Endothelial cell of umbilical vein (primary cell): ENCODE measurements at regions not wholly inside any gene's neighbourhood (a gene's known extent, or its start where the extent isn't known, plus 50 kb on each side); places are given as distances from the start of the nearest gene placed in this dataset.

ENCODE experiments used
- BruUV-seq: library from RNA; stranded (reverse); fragments of 400-500 nt; replicated peaks from 2 replicates; lab custom pipeline; 2021; lab: Mats Ljungman, UMichigan
- CTCF ChIA-PET: fragments of 300-600, 350-600 bp; sonication (Branson Sonifier 250); formaldehyde crosslinking; loops from one replicate; lab custom pipeline; 2021; ENCODE audit warnings: antibody characterized with exemption, inconsistent platforms; lab: Charles Lee
- POLR2A ChIA-PET: fragments of 300-600, 350-600 bp; sonication (Branson Sonifier 250); formaldehyde crosslinking; loops from one replicate; lab custom pipeline; 2021; ENCODE audit warnings: antibody characterized with exemption, inconsistent platforms; lab: Charles Lee
- DNase-seq: peaks from one replicate; pipeline ENCODE4 v3.0.0-alpha.2; 2011; ENCODE audit warnings: low read depth, low spot score
- FAIRE-seq: peaks from 2 replicates; lab custom pipeline; 2011; peaks lifted over from hg19 to GRCh38; lab: Jason Lieb, UNC
- H2AFZ ChIP-seq: 2 replicates; pipeline ENCODE4 v1.6.0; 2012; ENCODE audit warnings: low read depth, low read length, control low read depth, inconsistent platforms
- H3K27ac ChIP-seq: 2 replicates; pipeline ENCODE4 v1.5.1; 2011; ENCODE audit warnings: low read depth, mild to moderate bottlenecking, control low read depth, low read length, moderate library complexity; ENCODE audit not compliant: insufficient read depth
- H3K27me3 ChIP-seq, 2 experiments: 2 replicates each; pipeline versions ENCODE4 v1.6.0 to v1.6.1; 2011; ENCODE audit warnings: low read length in 2 of 2, mixed read lengths in 1 of 2; ENCODE audit not compliant: control insufficient read depth in 2 of 2, insufficient read depth in 2 of 2
- H3K36me3 ChIP-seq, 2 experiments: 2 replicates in 1 of 2; 3 replicates in 1 of 2; pipeline ENCODE4 v1.5.1; 2011; ENCODE audit warnings: low read length in 2 of 2, mild to moderate bottlenecking in 1 of 2, moderate library complexity in 1 of 2; ENCODE audit not compliant: control insufficient read depth in 2 of 2, insufficient read depth in 2 of 2; ENCODE audit errors: extremely low read depth in 1 of 2
- H3K4me1 ChIP-seq: 3 replicates; pipeline ENCODE4 v1.5.1; 2011; ENCODE audit warnings: mild to moderate bottlenecking, low read length; ENCODE audit not compliant: control insufficient read depth, insufficient read depth; ENCODE audit errors: extremely low read depth
- H3K4me2 ChIP-seq: 2 replicates; pipeline ENCODE4 v1.6.1; 2011; ENCODE audit warnings: low read length, control low read depth, mixed read lengths; ENCODE audit not compliant: insufficient read depth
- H3K4me3 ChIP-seq, 3 experiments: fragments of 200-600 bp in 1 of 3; sonication (generic), shearing (Covaris generic) in 1 of 3; replicated peaks in 1 of 3; 2 replicates each; pipeline ENCODE4 v1.5.1; 2011 to 2016; ENCODE audit warnings: control low read depth in 3 of 3, low read length in 3 of 3, mild to moderate bottlenecking in 2 of 3, inconsistent platforms in 1 of 3, low read depth in 1 of 3, moderate library complexity in 1 of 3; ENCODE audit not compliant: insufficient read depth in 1 of 3
- H3K79me2 ChIP-seq: 2 replicates; pipeline ENCODE4 v1.6.0; 2012; ENCODE audit warnings: low read length, inconsistent platforms; ENCODE audit not compliant: control insufficient read depth, insufficient read depth
- H3K9ac ChIP-seq: replicated peaks from 2 replicates; pipeline ENCODE3; 2011; ENCODE audit warnings: low read length, control low read depth; ENCODE audit not compliant: insufficient read depth; ENCODE audit errors: extremely low read depth
- H3K9me1 ChIP-seq: replicated peaks from 3 replicates; pipeline ENCODE4 v1.6.0; 2011; ENCODE audit warnings: mild to moderate bottlenecking, low read length; ENCODE audit not compliant: control insufficient read depth, insufficient read depth; ENCODE audit errors: extremely low read depth
- H3K9me3 ChIP-seq: replicated peaks from 2 replicates; pipeline ENCODE4 v1.5.1; 2012; ENCODE audit warnings: low read length, inconsistent platforms; ENCODE audit not compliant: control insufficient read depth, insufficient read depth
- H4K20me1 ChIP-seq: replicated peaks from 2 replicates; pipeline ENCODE3; 2011; ENCODE audit warnings: mild to moderate bottlenecking, low read length; ENCODE audit not compliant: control insufficient read depth, insufficient read depth; ENCODE audit errors: extremely low read depth
- CTCF ChIP-seq, 2 donors: IDR thresholded peaks; 1 replicate in 1 of 2; 2 replicates in 1 of 2; pipeline ENCODE4 v1.5.1; 2011; ENCODE audit warnings: low read length in 2 of 2, mild to moderate bottlenecking in 2 of 2, moderate library complexity in 2 of 2, control low read depth in 1 of 2, inconsistent platforms in 1 of 2, low read depth in 1 of 2; ENCODE audit not compliant: insufficient read depth in 1 of 2; ENCODE audit errors: extremely low read depth in 1 of 2
- EZH2 ChIP-seq: IDR thresholded peaks from 2 replicates; pipeline ENCODE4 v1.6.1; 2012; ENCODE audit warnings: borderline replicate concordance, low read depth, mild to moderate bottlenecking, moderate library complexity, low read length, inconsistent platforms; ENCODE audit not compliant: severe bottlenecking
- FOS ChIP-seq: IDR thresholded peaks from 2 replicates; pipeline ENCODE4 v1.6.1; 2011; ENCODE audit warnings: mild to moderate bottlenecking, low read length, moderate library complexity, borderline replicate concordance; ENCODE audit not compliant: insufficient read depth
- GATA2 ChIP-seq: IDR thresholded peaks from 2 replicates; pipeline ENCODE4 v1.7.0; 2011; ENCODE audit warnings: low read depth, mild to moderate bottlenecking, moderate library complexity, mixed read lengths, low read length; ENCODE audit not compliant: insufficient read length, insufficient read depth
- JUN ChIP-seq: IDR thresholded peaks from 2 replicates; pipeline ENCODE4 v1.6.1; 2011; ENCODE audit warnings: borderline replicate concordance, low read depth; ENCODE audit not compliant: insufficient read length, insufficient read depth
- MAX ChIP-seq: IDR thresholded peaks from 2 replicates; pipeline ENCODE4 v1.6.1; 2011; ENCODE audit not compliant: insufficient read depth, insufficient read length
- MYC ChIP-seq: IDR thresholded peaks from one replicate; pipeline ENCODE4 v1.6.1; 2011; ENCODE audit warnings: mild to moderate bottlenecking, low read depth, low read length
- POLR2A ChIP-seq: IDR thresholded peaks from 2 replicates; pipeline ENCODE4 v1.6.1; 2012; ENCODE audit warnings: low read depth, mild to moderate bottlenecking, control low read depth, low read length
- POLR2AphosphoS5 ChIP-seq: IDR thresholded peaks from 2 replicates; pipeline ENCODE4 v1.6.1; 2012; ENCODE audit warnings: low read depth, mild to moderate bottlenecking, control low read depth, low read length, moderate library complexity; ENCODE audit not compliant: insufficient read depth
- dilution Hi-C: fragments of 300-500 bp; cut with MboI; formaldehyde crosslinking; loops from one replicate; pipeline ENCODE4 v1.15.0; 2019; ENCODE audit warnings: low sequenced_read_pairs; ENCODE audit not compliant: extremely low pct_ligation_motif_present
- intact Hi-C: fragments of 100-400 bp; cut with micrococcal nuclease; formaldehyde crosslinking; loops from one replicate; pipeline ENCODE4 v1.10.0; 2022

- DNase-seq = peak; percentile 35
- no peak for TF ChIP-seq GATA2
- TF ChIP-seq FOS = peak; percentile 47
- dilution Hi-C loops (no loop called here), intact Hi-C loops (no loop called here)
- no peak overlapping the region for H3K27ac ChIP-seq
- peaks cover 3% of the 10 kb centered on the region in 2 experiments for H3K27me3 ChIP-seq
- no peak overlapping the region for H2AFZ ChIP-seq
- H3K4me3 ChIP-seq = no peak overlapping the region
- no peak overlapping the region for H3K9ac ChIP-seq
- FAIRE-seq = peak; percentile 26
- no TSS peak for BruUV-seq
- H4K20me1 ChIP-seq = no peaks in the 10 kb centered on the region
- H3K79me2 ChIP-seq = no peaks in the 10 kb centered on the region
- no peaks in the 10 kb centered on the region for H3K9me3 ChIP-seq
- no peaks in the 10 kb centered on the region for H3K9me1 ChIP-seq
- no peaks in the 10 kb centered on the region for H3K36me3 ChIP-seq
- POLR2A ChIA-PET = no interaction called here
- no peak overlapping the region for H3K4me2 ChIP-seq
- CTCF ChIA-PET = interaction anchor here (0.8 to 1.0 kb wide), 3 partner anchors 9 to 59 kb away, joined by 3 read pairs; no protein-coding TSS in a partner anchor
- no peaks in the 10 kb centered on the region for H3K4me1 ChIP-seq
These were observed 83.2 kb upstream of the TBX18 start for GRCh38 chr6:84847390-84848160.

GRCh38 chr6:84842525-84843166, 78.2 kb upstream of the TBX18 start:
- H3K9me3 ChIP-seq = no peaks in the 10 kb centered on the region
- no TSS peak for BruUV-seq
- H3K4me1 ChIP-seq = no peaks in the 10 kb centered on the region
- FAIRE-seq (no peak), DNase-seq (no peak)
- POLR2A ChIA-PET = no interaction called here
- no peaks in the 10 kb centered on the region for H3K79me2 ChIP-seq
- no peaks in the 10 kb centered on the region for H3K36me3 ChIP-seq
- H2AFZ ChIP-seq = no peak overlapping the region
- H3K4me2 ChIP-seq = no peak overlapping the region
- CTCF ChIA-PET = interaction anchor here (0.5 kb wide), 1 partner anchor 449 kb away, joined by 3 read pairs; no protein-coding TSS in a partner anchor
- dilution Hi-C loops = no loop called here
- H3K9ac ChIP-seq = no peak overlapping the region
- H3K27ac ChIP-seq = no peak overlapping the region
- intact Hi-C loops = no loop called here
- H3K9me1 ChIP-seq = no peaks in the 10 kb centered on the region
- no peak for TF ChIP-seq POLR2A
- TF ChIP-seq JUN = no peak
- no peak for TF ChIP-seq CTCF (IDR thresholded peaks at IDR 0.05; ENCODE audit: extremely low read depth in 1 of 2, insufficient read depth in 1 of 2, low read depth in 1 of 2, low read length in 2 of 2)
- no peak for TF ChIP-seq MYC
- TF ChIP-seq POLR2AphosphoS5 = no peak
- TF ChIP-seq EZH2 = no peak
- no peak for TF ChIP-seq GATA2
- TF ChIP-seq MAX = no peak
- no peaks in the 10 kb centered on the region for H4K20me1 ChIP-seq
- H3K4me3 ChIP-seq = no peak overlapping the region
- H3K27me3 ChIP-seq = peaks cover 0 to 3% of the 10 kb centered on the region in 2 experiments
